NB4 (cell line): ENCODE measurements at regions not wholly inside any gene's neighbourhood (a gene's known extent, or its start where the extent isn't known, plus 50 kb on each side); places are given as distances from the start of the nearest gene placed in this dataset.

ENCODE experiments used
- DNase-seq: peaks from one replicate; pipeline ENCODE4 v3.0.0; 2010; ENCODE audit warnings: low read depth
- H3K4me3 ChIP-seq: one replicate; pipeline ENCODE4 v1.5.1; 2011; ENCODE audit warnings: mild to moderate bottlenecking, low read depth, low read length, moderate library complexity
- MYC ChIP-seq: IDR thresholded peaks from 2 replicates; pipeline ENCODE4 v1.6.1; 2011; ENCODE audit warnings: low read depth, low read length
- POLR2A ChIP-seq: IDR thresholded peaks from 2 replicates; pipeline ENCODE4 v1.6.1; 2011; ENCODE audit warnings: mild to moderate bottlenecking; ENCODE audit not compliant: insufficient read length; ENCODE audit errors: extremely low read depth
- TF ChIP-seq, protein P1 (sequence below): IDR thresholded peaks from one replicate; pipeline ENCODE4 v1.5.1; 2012; ENCODE audit warnings: low read depth, low read length
- TF ChIP-seq, protein P2 (sequence below): IDR thresholded peaks from 2 replicates; pipeline ENCODE4 v1.6.1; 2011; ENCODE audit warnings: low read depth, low read length

DNA sequence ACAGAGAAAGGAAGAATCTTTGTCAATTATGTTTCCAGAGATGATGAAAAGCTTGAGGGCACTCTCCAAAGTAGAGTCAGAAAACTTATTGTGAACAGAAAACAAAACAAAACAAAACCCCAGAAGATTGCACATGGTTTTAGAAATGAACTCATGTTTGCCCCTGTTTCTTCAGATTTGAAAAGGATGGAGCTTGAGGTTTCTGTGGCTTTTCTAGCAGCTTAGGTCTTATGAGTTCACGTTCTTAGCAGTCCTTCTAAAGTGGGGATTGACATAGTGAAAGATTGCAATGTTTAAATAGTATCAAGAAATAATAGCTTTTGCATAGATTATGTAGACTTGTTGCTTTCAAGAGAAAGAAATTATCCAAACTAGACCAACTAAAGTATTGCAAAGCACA, 421.8 kb downstream of the GBA3 start:
- no peak for DNase-seq
- H3K4me3 ChIP-seq = no peak overlapping the region
- TF ChIP-seq, protein P1, sequence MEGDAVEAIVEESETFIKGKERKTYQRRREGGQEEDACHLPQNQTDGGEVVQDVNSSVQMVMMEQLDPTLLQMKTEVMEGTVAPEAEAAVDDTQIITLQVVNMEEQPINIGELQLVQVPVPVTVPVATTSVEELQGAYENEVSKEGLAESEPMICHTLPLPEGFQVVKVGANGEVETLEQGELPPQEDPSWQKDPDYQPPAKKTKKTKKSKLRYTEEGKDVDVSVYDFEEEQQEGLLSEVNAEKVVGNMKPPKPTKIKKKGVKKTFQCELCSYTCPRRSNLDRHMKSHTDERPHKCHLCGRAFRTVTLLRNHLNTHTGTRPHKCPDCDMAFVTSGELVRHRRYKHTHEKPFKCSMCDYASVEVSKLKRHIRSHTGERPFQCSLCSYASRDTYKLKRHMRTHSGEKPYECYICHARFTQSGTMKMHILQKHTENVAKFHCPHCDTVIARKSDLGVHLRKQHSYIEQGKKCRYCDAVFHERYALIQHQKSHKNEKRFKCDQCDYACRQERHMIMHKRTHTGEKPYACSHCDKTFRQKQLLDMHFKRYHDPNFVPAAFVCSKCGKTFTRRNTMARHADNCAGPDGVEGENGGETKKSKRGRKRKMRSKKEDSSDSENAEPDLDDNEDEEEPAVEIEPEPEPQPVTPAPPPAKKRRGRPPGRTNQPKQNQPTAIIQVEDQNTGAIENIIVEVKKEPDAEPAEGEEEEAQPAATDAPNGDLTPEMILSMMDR = no peak
- TF ChIP-seq, protein P2, sequence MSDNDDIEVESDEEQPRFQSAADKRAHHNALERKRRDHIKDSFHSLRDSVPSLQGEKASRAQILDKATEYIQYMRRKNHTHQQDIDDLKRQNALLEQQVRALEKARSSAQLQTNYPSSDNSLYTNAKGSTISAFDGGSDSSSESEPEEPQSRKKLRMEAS = no peak
- TF ChIP-seq POLR2A (no peak), MYC (no peak)

DNA sequence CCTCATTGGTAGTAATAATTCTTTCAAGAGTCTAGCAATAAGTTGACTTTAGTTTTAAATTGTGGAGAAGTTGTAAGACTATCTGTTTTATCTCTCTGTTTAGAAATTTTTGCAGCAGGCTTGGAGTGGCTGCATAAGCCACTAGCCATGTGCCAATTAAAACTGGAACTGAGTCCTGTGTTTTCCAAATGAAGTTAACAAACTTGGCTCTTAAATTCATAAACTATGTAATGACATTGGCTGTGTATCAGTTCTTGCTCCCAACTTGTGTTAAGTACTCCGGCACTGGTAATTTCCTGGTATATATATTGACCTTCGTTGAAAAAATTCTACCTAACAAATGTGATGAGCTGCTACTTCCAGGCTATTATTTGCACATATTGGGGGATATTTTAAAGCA, 420.4 kb downstream of the GBA3 start:
- no peak for TF ChIP-seq POLR2A
- TF ChIP-seq MYC = no peak
- TF ChIP-seq, protein P2 = no peak
- TF ChIP-seq, protein P1 = no peak
- H3K4me3 ChIP-seq = no peak overlapping the region
- DNase-seq = no peak

DNA sequence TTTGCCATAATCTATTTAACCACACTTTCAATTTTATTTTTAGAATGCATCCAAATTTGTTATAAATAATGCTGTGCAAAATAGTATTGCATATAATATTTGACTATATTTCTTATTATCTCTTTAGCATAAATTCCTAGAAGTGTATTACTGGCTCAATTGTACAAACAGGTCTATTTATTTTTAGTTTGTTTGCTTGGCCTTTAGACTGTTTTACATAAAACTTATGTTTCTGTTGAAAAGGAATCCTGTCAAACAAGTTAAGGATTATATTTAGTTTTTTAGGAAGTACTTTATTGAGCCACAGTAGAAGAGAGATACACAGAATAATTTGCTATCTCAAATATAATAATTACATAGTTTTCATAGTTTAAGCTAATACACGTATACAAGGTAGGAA, 413.8 kb downstream of the GBA3 start:
- DNase-seq = no peak
- TF ChIP-seq MYC (no peak), POLR2A (no peak)
- TF ChIP-seq, protein P1 = no peak
- TF ChIP-seq, protein P2 = no peak
- H3K4me3 ChIP-seq = no peak overlapping the region

DNA sequence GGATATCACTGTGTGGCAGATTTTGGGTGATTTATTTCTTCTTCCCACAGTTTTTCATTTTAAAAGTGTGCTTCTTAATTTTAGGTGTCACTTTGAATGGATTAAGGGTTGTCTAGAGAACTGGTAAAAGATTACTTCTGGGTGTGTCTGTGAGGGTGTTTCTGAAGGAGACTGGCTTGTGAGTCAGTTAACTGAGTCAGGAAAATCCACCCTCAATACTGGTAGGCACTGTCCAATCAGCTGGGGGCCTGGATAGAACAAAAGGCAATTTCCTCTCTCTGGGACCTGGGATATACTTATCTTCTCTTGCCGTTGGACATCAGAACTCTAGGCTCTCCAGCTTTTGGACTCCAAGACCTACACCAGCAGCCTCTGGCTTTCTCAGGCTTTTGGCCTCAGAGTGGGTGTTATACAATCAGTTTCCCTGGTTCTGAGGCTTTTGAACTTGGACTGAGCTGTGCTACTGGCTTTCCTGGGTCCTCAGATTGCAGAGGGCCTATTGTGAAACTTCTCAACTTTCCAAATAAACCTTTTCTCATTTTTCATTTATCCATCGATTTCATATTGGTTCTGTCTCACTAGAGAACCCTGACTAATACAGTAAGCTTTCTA, 413.1 kb downstream of the GBA3 start:
- H3K4me3 ChIP-seq = no peak overlapping the region
- DNase-seq = no peak
- TF ChIP-seq POLR2A = no peak
- TF ChIP-seq, protein P1 = no peak
- TF ChIP-seq, protein P2 = no peak
- no peak for TF ChIP-seq MYC

DNA sequence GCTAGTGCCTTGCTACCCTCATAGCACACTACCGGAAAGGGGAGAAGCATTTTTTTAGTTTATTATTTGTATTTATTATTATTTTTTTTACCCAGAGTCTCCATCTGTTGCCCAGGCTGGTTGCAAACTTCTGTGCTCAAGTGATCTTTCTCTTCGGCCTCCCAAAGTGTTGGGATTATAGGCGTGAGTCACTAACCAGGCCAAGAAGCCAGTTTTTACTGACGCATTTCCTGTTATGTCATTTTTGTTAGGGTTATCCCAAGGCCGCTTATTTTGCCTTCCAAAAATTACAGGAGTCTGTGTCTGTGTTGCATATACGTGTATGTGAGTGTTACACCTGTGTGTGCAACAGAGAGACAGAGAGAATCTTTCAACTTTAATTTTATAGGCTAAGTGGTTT, 404.5 kb downstream of the GBA3 start:
- TF ChIP-seq MYC (no peak), POLR2A (no peak)
- TF ChIP-seq, protein P2 = no peak
- TF ChIP-seq, protein P1 = no peak
- H3K4me3 ChIP-seq = no peak overlapping the region
- peak; percentile 10 for DNase-seq

DNA sequence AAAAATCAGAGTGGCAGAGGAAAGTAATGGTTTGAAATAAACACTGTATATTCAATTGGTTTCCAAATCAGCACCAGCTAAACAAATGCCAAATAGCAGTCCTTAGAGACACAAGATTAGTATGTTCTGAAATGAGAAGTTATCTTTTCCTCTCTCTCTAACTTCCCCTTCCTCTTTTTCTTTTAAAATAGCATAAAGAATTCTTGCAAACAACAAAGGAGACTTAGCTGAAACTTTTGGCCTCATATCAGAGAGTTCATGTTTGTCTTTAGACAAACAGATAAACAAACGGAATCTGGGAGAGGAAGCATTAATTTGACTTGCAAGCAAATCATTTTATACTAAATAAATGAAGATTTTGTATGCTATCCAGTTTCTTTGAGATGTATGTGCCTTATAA, 399.0 kb downstream of the GBA3 start:
- no peak overlapping the region for H3K4me3 ChIP-seq
- TF ChIP-seq POLR2A (no peak), MYC (no peak)
- TF ChIP-seq, protein P2 = no peak
- TF ChIP-seq, protein P1 = no peak
- DNase-seq = no peak
